Chondrocyte (in vitro differentiated cells): ENCODE measurements at regions not wholly inside any gene's neighbourhood (a gene's known extent, or its start where the extent isn't known, plus 50 kb on each side); places are given as distances from the start of the nearest gene placed in this dataset.

Experiments
- DNase-seq: peaks from one replicate; pipeline ENCODE4 v3.0.0; 2021; ENCODE audit warnings: mixed read lengths, low spot score
- H3K27ac Mint-ChIP-seq: one replicate; pipeline ENCODE4 v1.8.0; 2021; ENCODE audit warnings: mild to moderate bottlenecking, moderate library complexity, mixed read lengths; ENCODE audit not compliant: unreplicated experiment
- H3K27me3 Mint-ChIP-seq: 2 replicates; pipeline ENCODE4 v1.8.0; 2021; ENCODE audit warnings: low read depth, mixed read lengths
- H3K36me3 Mint-ChIP-seq: 2 replicates; pipeline ENCODE4 v1.8.0; 2021; ENCODE audit warnings: low read depth, mixed read lengths
- H3K4me1 Mint-ChIP-seq: 2 replicates; pipeline ENCODE4 v1.8.0; 2021; ENCODE audit warnings: low read depth, mild to moderate bottlenecking, mixed read lengths
- H3K4me3 Mint-ChIP-seq: one replicate; pipeline ENCODE4 v1.8.0; 2021; ENCODE audit warnings: mild to moderate bottlenecking, moderate library complexity, mixed read lengths; ENCODE audit not compliant: unreplicated experiment
- H3K9me3 Mint-ChIP-seq: 2 replicates; pipeline ENCODE4 v1.8.0; 2021; ENCODE audit warnings: low read depth, mixed read lengths
- TF ChIP-seq, protein P1 (sequence below): fragments of 200-600 bp; sonication (generic); IDR thresholded peaks from 2 replicates; pipeline ENCODE4 v1.5.0; 2021; ENCODE audit warnings: antibody characterized with exemption, mild to moderate bottlenecking, moderate library complexity

DNA sequence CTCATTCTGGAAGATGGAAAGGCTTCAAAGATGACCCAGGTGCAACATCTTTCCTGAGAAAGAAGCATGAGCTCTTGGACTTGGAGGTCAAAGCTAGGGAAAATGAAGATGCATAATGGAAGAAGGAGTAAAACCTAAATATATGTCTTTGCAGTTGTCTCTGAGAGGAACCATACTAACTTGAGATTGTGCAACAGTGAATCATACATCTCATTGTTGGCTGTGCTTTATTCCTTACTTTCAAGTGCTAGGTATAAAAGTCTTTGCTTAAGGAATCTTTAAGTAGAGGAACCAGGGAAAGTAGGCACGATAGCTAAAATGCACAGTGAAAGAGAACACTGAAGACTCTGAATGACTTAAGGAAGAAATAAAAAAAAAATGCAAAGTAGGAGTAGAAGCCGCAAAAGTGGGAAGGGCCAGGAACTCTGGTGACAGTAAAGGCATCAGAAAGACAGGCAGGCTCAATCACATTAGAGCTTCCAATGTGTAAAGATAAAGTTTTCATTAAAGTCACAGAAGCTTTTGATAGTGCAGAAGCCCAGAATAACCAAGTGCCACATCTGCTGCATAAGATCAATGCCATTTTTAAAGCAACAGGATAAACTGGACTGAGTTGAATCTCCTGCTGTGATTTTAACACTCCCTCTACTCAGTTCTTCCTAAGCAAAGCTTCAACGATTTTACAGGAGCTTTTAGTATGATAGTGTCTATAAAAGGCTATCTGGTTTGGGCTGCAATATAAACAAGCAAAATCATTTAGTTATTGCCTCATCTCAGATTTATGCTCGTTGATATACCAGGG is 432.3 kb upstream of the EDIL3 start:
- no peak overlapping the region for H3K4me3 Mint-ChIP-seq
- H3K27ac Mint-ChIP-seq: no peak overlapping the region
- TF ChIP-seq, protein P1, sequence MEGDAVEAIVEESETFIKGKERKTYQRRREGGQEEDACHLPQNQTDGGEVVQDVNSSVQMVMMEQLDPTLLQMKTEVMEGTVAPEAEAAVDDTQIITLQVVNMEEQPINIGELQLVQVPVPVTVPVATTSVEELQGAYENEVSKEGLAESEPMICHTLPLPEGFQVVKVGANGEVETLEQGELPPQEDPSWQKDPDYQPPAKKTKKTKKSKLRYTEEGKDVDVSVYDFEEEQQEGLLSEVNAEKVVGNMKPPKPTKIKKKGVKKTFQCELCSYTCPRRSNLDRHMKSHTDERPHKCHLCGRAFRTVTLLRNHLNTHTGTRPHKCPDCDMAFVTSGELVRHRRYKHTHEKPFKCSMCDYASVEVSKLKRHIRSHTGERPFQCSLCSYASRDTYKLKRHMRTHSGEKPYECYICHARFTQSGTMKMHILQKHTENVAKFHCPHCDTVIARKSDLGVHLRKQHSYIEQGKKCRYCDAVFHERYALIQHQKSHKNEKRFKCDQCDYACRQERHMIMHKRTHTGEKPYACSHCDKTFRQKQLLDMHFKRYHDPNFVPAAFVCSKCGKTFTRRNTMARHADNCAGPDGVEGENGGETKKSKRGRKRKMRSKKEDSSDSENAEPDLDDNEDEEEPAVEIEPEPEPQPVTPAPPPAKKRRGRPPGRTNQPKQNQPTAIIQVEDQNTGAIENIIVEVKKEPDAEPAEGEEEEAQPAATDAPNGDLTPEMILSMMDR: no peak
- DNase-seq: no peak
- no peaks in the 10 kb centered on the region for H3K4me1 Mint-ChIP-seq
- H3K36me3 Mint-ChIP-seq: no peaks in the 10 kb centered on the region
- H3K9me3 Mint-ChIP-seq: no peaks in the 10 kb centered on the region
- H3K27me3 Mint-ChIP-seq: peaks cover 9% of the 10 kb centered on the region

DNA sequence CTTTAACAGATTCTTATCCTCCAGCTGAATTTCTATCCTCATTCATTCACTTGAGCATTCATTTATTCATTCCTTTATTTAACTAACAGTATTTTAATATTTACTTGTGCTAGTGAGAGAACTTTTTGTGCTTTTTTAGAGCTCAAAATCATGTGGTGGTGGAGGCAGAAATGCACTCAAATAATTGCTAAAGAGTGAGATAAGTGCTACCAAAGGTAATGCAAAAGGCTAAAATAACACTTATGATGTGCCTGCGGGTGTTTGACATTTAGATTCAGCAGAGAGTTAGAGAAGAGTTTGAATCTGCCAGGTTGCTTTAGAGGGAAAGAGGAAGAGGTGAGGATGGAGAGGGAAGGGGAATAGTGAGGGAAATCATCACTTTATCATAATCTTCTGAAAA is 431.5 kb upstream of the EDIL3 start:
- Mint-ChIP-seq H3K4me1 (no peaks in the 10 kb centered on the region), H3K9me3 (no peaks in the 10 kb centered on the region), H3K4me3 (no peak overlapping the region), H3K36me3 (no peaks in the 10 kb centered on the region), H3K27ac (no peak overlapping the region), H3K27me3 (peaks cover 9% of the 10 kb centered on the region)
- TF ChIP-seq, protein P1: no peak
- no peak for DNase-seq

DNA sequence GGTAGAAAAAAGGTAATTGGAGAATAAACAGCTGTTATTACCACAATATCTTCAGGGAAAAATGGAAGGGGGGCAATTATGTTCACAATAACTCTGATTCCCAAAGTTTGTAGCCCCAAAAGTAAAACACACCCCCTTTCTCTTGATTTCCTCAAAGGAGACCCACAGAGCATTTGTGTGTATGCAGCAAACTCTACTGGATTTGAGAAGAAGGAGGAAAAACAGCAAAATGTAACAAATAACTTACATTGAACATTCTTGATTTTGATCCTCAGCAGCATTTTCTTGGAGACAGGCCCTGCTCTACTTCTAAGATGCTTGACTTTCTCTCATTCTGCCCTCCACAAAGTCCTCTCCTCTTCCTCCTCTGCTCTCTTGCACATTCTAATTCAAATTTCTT is 420.8 kb upstream of the EDIL3 start:
- DNase-seq: no peak
- Mint-ChIP-seq H3K36me3 (no peaks in the 10 kb centered on the region), H3K9me3 (no peaks in the 10 kb centered on the region), H3K27me3 (peaks cover 6% of the 10 kb centered on the region), H3K4me1 (no peaks in the 10 kb centered on the region), H3K4me3 (no peak overlapping the region), H3K27ac (no peak overlapping the region)
- TF ChIP-seq, protein P1: no peak

DNA sequence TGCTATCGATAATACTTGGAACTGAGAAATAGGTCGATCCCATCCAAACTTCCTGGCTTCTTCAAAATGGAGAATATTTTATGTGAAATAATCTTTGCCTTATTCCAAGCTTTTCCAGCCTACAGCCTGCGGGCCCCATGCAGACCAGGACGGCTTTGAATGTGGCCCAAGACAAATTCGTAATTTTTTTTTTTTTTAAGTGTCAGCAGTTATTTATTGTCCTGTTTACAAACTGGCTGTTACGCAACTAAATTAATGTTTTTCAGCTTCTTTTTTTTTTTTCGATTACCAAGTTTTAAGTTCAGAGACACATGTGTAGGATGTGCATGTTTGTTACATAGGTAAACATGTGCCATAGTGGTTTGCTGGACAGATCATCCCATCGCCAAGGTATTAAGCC is 411.7 kb upstream of the EDIL3 start:
- TF ChIP-seq, protein P1: no peak
- Mint-ChIP-seq H3K4me3 (no peak overlapping the region), H3K4me1 (no peaks in the 10 kb centered on the region), H3K9me3 (no peaks in the 10 kb centered on the region), H3K27ac (no peak overlapping the region), H3K27me3 (peaks cover 13% of the 10 kb centered on the region), H3K36me3 (no peaks in the 10 kb centered on the region)
- DNase-seq: no peak

DNA sequence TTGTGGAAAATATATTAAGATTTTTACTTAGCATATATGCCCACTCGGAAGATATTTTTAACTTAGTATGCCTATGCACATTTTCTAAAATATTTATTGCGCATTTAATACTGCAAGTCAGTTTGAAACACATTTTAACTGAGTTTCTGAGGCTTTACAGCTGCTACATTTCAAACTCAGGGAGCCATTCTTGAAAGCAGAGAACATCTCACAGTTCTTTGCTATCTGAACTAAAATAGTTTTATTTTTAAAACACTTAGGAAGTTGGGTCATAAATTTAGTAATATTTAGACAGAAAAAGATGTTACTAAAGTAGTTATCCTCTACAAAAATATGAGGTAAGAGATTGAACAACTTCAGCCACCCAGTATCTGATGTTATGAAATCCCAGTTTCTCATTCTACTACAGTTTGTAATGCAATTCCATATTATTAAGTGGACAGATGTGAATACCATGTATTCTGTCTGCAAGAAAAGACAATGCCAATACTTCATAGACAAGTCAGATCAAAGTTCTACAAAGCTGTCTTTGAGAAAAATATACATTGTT is 409.9 kb upstream of the EDIL3 start:
- Mint-ChIP-seq H3K36me3 (no peaks in the 10 kb centered on the region), H3K9me3 (peaks cover under 1% of the 10 kb centered on the region), H3K4me1 (no peaks in the 10 kb centered on the region), H3K4me3 (no peak overlapping the region), H3K27ac (no peak overlapping the region), H3K27me3 (peaks cover 9% of the 10 kb centered on the region)
- TF ChIP-seq, protein P1: no peak
- DNase-seq: no peak
